GM12878 (cell line): ENCODE measurements at regions not wholly inside any gene's neighbourhood (a gene's known extent, or its start where the extent isn't known, plus 50 kb on each side); places are given as distances from the start of the nearest gene placed in this dataset.

Experiments
- ATAC-seq: fragments of 200-7000 bp; cut with Tn5 transposase; 3 replicates; pipeline ENCODE4 v1.9.1; 2020; ENCODE audit warnings: mild to moderate bottlenecking, moderate library complexity
- BruUV-seq: library from RNA; stranded (reverse); fragments of 400-500 nt; replicated peaks from 2 replicates; lab custom pipeline; 2021; lab: Mats Ljungman, UMichigan
- CTCF ChIA-PET: fragments of 300-600 bp; sonication (Branson Sonifier 250); formaldehyde crosslinking; extraction: SDS; loops from one replicate; lab custom pipeline; 2021; ENCODE audit warnings: inconsistent platforms; lab: Yijun Ruan, JAX
- POLR2A ChIA-PET: fragments of 350-600 bp; formaldehyde crosslinking; extraction: SDS; loops from one replicate; lab custom pipeline; 2021; ENCODE audit warnings: inconsistent platforms; lab: Charles Lee
- RAD21 ChIA-PET: fragments of 300-600 bp; sonication (Branson Sonifier 250); formaldehyde crosslinking; loops from one replicate; lab custom pipeline; 2023; ENCODE audit warnings: antibody characterized with exemption; ENCODE audit not compliant: unreplicated experiment; lab: Charles Lee
- SMC1A ChIA-PET: fragments of 300-600 bp; sonication (Branson Sonifier 250); formaldehyde crosslinking; loops from one replicate; lab custom pipeline; 2023; ENCODE audit not compliant: unreplicated experiment, uncharacterized antibody; lab: Charles Lee
- DNase-seq: peaks from one replicate; pipeline ENCODE4 v3.0.0-alpha.2; 2011; ENCODE audit warnings: low read depth, low spot score
- FAIRE-seq: peaks from 3 replicates; lab custom pipeline; 2011; peaks lifted over from hg19 to GRCh38; lab: Jason Lieb, UNC
- H2AFZ ChIP-seq: 2 replicates; pipeline ENCODE4 v1.6.0; 2011; ENCODE audit warnings: low read depth, low read length, control low read depth; ENCODE audit not compliant: control insufficient read depth
- H3K27ac ChIP-seq: 2 replicates; pipeline ENCODE4 v1.5.1; 2011; ENCODE audit warnings: control low read depth; ENCODE audit not compliant: control insufficient read depth, insufficient read depth
- H3K27me3 ChIP-seq, 2 experiments: replicated peaks in 1 of 2; 2 replicates each; pipeline versions ENCODE4 v1.6.0 to v1.6.1; 2011; ENCODE audit warnings: low read length in 1 of 2; ENCODE audit not compliant: control insufficient read depth in 2 of 2, insufficient read depth in 2 of 2
- H3K36me3 ChIP-seq, 2 experiments: 2 replicates each; pipeline ENCODE4 v1.5.1; 2011; ENCODE audit warnings: low read length in 1 of 2; ENCODE audit not compliant: control insufficient read depth in 2 of 2, insufficient read depth in 2 of 2
- H3K4me1 ChIP-seq: 2 replicates; pipeline ENCODE4 v1.6.1; 2011; ENCODE audit warnings: mild to moderate bottlenecking, low read length, moderate library complexity, mixed read lengths; ENCODE audit not compliant: control insufficient read depth, insufficient read depth
- H3K4me2 ChIP-seq: 2 replicates; pipeline ENCODE4 v1.6.0; 2011; ENCODE audit warnings: control low read depth; ENCODE audit not compliant: control insufficient read depth, insufficient read depth
- H3K4me3 ChIP-seq: fragments of 200-600 bp; sonication (generic); 2 replicates; pipeline ENCODE4 v1.5.1; 2016
- H3K79me2 ChIP-seq: 2 replicates; pipeline ENCODE4 v1.6.0; 2011; ENCODE audit warnings: low read length; ENCODE audit not compliant: control insufficient read depth, insufficient read depth
- H3K9ac ChIP-seq: 2 replicates; pipeline ENCODE4 v1.8.0; 2011; ENCODE audit warnings: low read length, control low read depth, mixed read lengths; ENCODE audit not compliant: control insufficient read depth, insufficient read depth
- H3K9me3 ChIP-seq: replicated peaks from 3 replicates; pipeline ENCODE4 v1.5.1; 2011; ENCODE audit warnings: mild to moderate bottlenecking, low read length; ENCODE audit not compliant: control insufficient read depth, insufficient read depth
- H4K20me1 ChIP-seq: 2 replicates; pipeline ENCODE4 v1.6.0; 2011; ENCODE audit not compliant: control insufficient read depth, insufficient read depth
- ATF7 ChIP-seq: fragments of 450-650 bp; IDR thresholded peaks from 2 replicates; pipeline ENCODE4 v1.6.1; 2016; ENCODE audit warnings: low read depth, mild to moderate bottlenecking
- BCL3 ChIP-seq: IDR thresholded peaks from 2 replicates; pipeline ENCODE4 v1.6.1; 2011; ENCODE audit warnings: borderline replicate concordance, low read depth, mild to moderate bottlenecking, moderate library complexity, low read length; ENCODE audit not compliant: insufficient read depth, poor library complexity, severe bottlenecking
- IRF5 ChIP-seq: fragments of 450-650 bp; IDR thresholded peaks from 2 replicates; pipeline ENCODE4 v1.6.1; 2017; ENCODE audit warnings: borderline replicate concordance
- MAX ChIP-seq: IDR thresholded peaks from 2 replicates; pipeline ENCODE4 v1.6.1; 2012; ENCODE audit warnings: low read depth, low read length, improper control_type of control experiment
- RBBP5 ChIP-seq: fragments of 200-600 bp; sonication (generic); conservative IDR thresholded peaks from 2 replicates; pipeline ENCODE4 v1.6.1; 2016
- SIN3A ChIP-seq: IDR thresholded peaks from 2 replicates; pipeline ENCODE4 v1.6.1; 2012; ENCODE audit warnings: low read depth, low read length, improper control_type of control experiment
- TARDBP ChIP-seq: IDR thresholded peaks from 2 replicates; pipeline ENCODE4 v1.6.1; 2016; ENCODE audit warnings: borderline replicate concordance
- TBL1XR1 ChIP-seq: IDR thresholded peaks from 2 replicates; pipeline ENCODE4 v1.6.1; 2012; ENCODE audit warnings: low read depth, low read length, improper control_type of control experiment
- WGBS: methylation state at CpG from one replicate; pipeline ENCODE4 v1.1.6; 2016; ENCODE audit warnings: low lambda C conversion rate; ENCODE audit not compliant: insufficient replicate concordance, insufficient coverage; ENCODE audit errors: missing lambda C conversion rate; 5-methylcytosine and 5-hydroxymethylcytosine counted together
- in situ Hi-C: fragments of 300-500 bp; cut with MboI; formaldehyde crosslinking; loops from 9 replicates; pipeline ENCODE4 v1.14.3; 2018; ENCODE audit warnings: mixed read lengths
- intact Hi-C: fragments of 100-400 bp; cut with micrococcal nuclease; formaldehyde crosslinking; loops from one replicate; pipeline ENCODE4 v1.14.2; 2022; ENCODE audit not compliant: unreplicated experiment
- TF ChIP-seq, protein P1 (sequence below): fragments of 450-650 bp; formaldehyde crosslinking; IDR thresholded peaks from 2 replicates; pipeline ENCODE4 v1.5.0; 2022; ENCODE audit warnings: mild to moderate bottlenecking, missing genetic modification characterization

GRCh38 chr2:164420787-164421186 is 200.5 kb downstream of the GRB14 start:
- Histone ChIP-seq H3K9ac (no peak overlapping the region), H3K27me3 (no peaks in the 10 kb centered on the region), H3K36me3 (no peaks in the 10 kb centered on the region), H3K9me3 (no peaks in the 10 kb centered on the region), H3K4me2 (no peak overlapping the region), H3K79me2 (no peaks in the 10 kb centered on the region), H3K4me1 (no peaks in the 10 kb centered on the region), H3K27ac (no peak overlapping the region), H4K20me1 (no peaks in the 10 kb centered on the region), H2AFZ (no peak overlapping the region), H3K4me3 (no peak overlapping the region)
- no peak for TF ChIP-seq SIN3A
- TF ChIP-seq ATF7 = 0 out of 2 replicates have a peak, but pooled peaks have one; percentile 20
- BruUV-seq = no TSS peak
- intact Hi-C loops (no loop called here), in situ Hi-C loops (no loop called here)
- no peak for DNase-seq
- FAIRE-seq = no peak
- RAD21 ChIA-PET = no interaction called here
- POLR2A ChIA-PET = no interaction called here
- CTCF ChIA-PET = no interaction called here
- SMC1A ChIA-PET = interaction anchor here (2.2 kb wide), 1 partner anchor 11 kb away, joined by 5 read pairs; no protein-coding TSS in a partner anchor
- WGBS = 58% methylated on average over 5 of the region's 5 CpGs
- ATAC-seq = no peak

GRCh38 chr2:164412831-164413230 is 208.5 kb downstream of the GRB14 start:
- ChIA-PET SMC1A (no interaction called here), CTCF (no interaction called here), RAD21 (no interaction called here), POLR2A (no interaction called here)
- H3K4me2 ChIP-seq = no peak overlapping the region
- H4K20me1 ChIP-seq = no peaks in the 10 kb centered on the region
- no peaks in the 10 kb centered on the region for H3K27me3 ChIP-seq
- H3K4me3 ChIP-seq = no peak overlapping the region
- in situ Hi-C loops (no loop called here), intact Hi-C loops (no loop called here)
- ATAC-seq (no peak), DNase-seq (no peak), FAIRE-seq (no peak)
- no peak overlapping the region for H2AFZ ChIP-seq
- no peaks in the 10 kb centered on the region for H3K9me3 ChIP-seq
- H3K9ac ChIP-seq = no peak overlapping the region
- no TSS peak for BruUV-seq
- H3K27ac ChIP-seq = no peak overlapping the region
- no peaks in the 10 kb centered on the region for H3K36me3 ChIP-seq
- 3% methylated on average over 2 of the region's 2 CpGs for WGBS
- no peaks in the 10 kb centered on the region for H3K79me2 ChIP-seq
- H3K4me1 ChIP-seq = no peaks in the 10 kb centered on the region
- TF ChIP-seq MAX (no peak), BCL3 (no peak), TARDBP (no peak), TBL1XR1 (no peak), IRF5 (no peak), RBBP5 (no peak)
- TF ChIP-seq, protein P1, sequence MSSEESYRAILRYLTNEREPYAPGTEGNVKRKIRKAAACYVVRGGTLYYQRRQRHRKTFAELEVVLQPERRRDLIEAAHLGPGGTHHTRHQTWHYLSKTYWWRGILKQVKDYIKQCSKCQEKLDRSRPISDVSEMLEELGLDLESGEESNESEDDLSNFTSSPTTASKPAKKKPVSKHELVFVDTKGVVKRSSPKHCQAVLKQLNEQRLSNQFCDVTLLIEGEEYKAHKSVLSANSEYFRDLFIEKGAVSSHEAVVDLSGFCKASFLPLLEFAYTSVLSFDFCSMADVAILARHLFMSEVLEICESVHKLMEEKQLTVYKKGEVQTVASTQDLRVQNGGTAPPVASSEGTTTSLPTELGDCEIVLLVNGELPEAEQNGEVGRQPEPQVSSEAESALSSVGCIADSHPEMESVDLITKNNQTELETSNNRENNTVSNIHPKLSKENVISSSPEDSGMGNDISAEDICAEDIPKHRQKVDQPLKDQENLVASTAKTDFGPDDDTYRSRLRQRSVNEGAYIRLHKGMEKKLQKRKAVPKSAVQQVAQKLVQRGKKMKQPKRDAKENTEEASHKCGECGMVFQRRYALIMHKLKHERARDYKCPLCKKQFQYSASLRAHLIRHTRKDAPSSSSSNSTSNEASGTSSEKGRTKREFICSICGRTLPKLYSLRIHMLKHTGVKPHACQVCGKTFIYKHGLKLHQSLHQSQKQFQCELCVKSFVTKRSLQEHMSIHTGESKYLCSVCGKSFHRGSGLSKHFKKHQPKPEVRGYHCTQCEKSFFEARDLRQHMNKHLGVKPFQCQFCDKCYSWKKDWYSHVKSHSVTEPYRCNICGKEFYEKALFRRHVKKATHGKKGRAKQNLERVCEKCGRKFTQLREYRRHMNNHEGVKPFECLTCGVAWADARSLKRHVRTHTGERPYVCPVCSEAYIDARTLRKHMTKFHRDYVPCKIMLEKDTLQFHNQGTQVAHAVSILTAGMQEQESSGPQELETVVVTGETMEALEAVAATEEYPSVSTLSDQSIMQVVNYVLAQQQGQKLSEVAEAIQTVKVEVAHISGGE (CRISPR knock-in tag) = no peak
